Fibroblast of the aortic adventitia (primary cell): ENCODE measurements at regions not wholly inside any gene's neighbourhood (a gene's known extent, or its start where the extent isn't known, plus 50 kb on each side); places are given as distances from the start of the nearest gene placed in this dataset.

Experiments
- DNase-seq: peaks from one replicate; pipeline ENCODE4 v3.0.0-alpha.2; 2010; ENCODE audit warnings: low read depth
- H3K4me3 ChIP-seq: 2 replicates; pipeline ENCODE4 v1.5.1; 2011; ENCODE audit warnings: low read depth, mild to moderate bottlenecking, control low read depth, low read length, moderate library complexity
- TF ChIP-seq, protein P1 (sequence below): IDR thresholded peaks from 2 replicates; pipeline ENCODE4 v1.5.1; 2011; ENCODE audit warnings: mild to moderate bottlenecking, low read length, control low read depth, inconsistent platforms; ENCODE audit not compliant: insufficient read depth

DNA sequence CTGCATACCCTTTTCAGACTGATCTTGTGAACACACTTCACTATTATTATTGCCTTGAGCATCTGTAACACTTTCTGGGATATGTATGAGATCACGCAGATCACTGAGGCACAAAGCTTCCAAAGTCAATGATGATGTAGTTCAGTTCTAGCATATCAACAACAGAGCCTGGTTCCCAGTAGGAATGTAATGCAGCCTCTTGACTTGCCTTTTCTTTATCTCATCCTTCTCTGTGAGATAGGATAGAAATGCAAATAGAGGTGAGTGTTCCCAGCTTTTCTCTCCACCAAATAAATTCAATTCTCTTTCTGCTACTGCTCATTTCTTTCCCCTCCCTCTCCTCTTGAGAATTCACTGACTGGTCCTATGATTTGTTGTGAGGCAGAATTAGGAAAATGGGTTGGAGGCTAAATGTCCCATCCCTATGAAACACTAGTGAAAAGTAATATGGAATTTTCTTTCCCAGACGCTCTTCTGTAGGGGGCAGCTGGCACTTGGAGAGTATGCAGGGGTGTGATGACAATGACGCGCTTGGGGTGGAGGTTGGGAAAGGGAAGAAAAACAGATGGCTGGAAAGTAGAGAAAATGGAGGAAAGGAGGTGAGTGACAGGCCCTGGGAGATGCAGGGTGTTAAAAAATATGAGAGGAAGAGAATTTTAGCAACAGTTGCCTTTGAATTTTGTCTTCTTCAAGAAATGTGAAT is 96.0 kb upstream of the TMTC1 start:
- no peak for DNase-seq
- TF ChIP-seq, protein P1, sequence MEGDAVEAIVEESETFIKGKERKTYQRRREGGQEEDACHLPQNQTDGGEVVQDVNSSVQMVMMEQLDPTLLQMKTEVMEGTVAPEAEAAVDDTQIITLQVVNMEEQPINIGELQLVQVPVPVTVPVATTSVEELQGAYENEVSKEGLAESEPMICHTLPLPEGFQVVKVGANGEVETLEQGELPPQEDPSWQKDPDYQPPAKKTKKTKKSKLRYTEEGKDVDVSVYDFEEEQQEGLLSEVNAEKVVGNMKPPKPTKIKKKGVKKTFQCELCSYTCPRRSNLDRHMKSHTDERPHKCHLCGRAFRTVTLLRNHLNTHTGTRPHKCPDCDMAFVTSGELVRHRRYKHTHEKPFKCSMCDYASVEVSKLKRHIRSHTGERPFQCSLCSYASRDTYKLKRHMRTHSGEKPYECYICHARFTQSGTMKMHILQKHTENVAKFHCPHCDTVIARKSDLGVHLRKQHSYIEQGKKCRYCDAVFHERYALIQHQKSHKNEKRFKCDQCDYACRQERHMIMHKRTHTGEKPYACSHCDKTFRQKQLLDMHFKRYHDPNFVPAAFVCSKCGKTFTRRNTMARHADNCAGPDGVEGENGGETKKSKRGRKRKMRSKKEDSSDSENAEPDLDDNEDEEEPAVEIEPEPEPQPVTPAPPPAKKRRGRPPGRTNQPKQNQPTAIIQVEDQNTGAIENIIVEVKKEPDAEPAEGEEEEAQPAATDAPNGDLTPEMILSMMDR: no peak
- no peak overlapping the region for H3K4me3 ChIP-seq

DNA sequence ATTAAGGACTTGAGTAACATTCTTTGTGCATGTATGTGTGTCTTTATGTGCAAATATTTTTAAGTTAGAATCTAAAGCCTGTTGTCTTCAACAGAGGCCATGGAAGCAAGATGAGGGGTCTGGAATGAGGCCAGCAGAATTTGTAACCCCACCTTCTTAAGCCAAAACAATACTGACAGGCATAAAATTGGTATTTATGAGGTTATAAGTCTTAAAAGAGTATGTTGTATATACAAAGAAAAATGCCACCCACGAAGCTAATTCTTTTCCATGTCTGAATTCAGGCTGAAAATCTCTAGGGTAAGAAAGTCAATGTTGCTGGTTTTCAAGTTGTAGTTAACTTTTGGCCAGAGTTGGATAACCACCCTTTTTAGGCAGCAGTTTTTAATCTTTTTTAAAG is 86.2 kb upstream of the TMTC1 start:
- no peak overlapping the region for H3K4me3 ChIP-seq
- TF ChIP-seq, protein P1: no peak

DNA sequence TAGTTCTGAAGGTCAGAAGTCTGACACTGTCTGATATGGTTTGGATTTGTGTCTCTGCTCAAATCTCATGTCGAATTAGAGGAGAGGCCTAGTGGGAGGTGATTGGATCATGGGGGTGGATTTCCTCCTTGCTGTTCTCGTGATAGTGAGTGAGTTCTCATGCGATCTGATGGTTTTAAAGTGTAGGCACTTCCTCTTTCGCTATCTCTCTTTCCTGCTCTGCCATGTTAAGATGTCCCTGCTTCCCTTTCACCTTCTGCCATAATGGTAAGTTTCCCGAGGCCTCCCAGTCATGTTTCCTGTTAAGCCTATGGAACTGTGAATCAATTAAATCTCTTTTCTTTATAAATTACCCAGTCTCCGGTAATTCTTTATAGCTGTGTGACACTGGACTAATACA is 84.1 kb upstream of the TMTC1 start:
- no peak overlapping the region for H3K4me3 ChIP-seq
- no peak for DNase-seq
- TF ChIP-seq, protein P1: no peak

More for the DNA sequence above, 86.2 kb upstream of the TMTC1 start:
- no peak for DNase-seq

DNA sequence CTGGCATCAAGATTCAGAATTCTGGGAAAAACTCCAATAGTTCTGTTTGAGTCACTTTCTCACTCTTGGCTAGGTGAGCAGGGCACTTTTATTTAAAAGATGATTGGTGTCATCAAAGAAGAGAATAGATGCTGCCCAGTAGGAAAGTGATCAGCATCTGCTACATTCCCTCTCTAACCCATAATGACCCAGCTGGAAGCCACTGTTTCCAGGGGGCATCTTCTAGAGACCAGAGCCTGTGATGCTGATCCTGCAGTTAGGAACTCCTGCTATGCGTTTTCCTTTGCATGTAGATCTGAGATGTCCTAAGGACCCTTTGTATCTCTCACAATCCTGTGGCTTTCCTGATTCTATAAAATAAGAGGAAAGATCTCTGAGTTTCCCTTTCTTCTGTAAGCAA is 79.9 kb upstream of the TMTC1 start:
- H3K4me3 ChIP-seq: no peak overlapping the region
- DNase-seq: no peak
- TF ChIP-seq, protein P1: no peak

DNA sequence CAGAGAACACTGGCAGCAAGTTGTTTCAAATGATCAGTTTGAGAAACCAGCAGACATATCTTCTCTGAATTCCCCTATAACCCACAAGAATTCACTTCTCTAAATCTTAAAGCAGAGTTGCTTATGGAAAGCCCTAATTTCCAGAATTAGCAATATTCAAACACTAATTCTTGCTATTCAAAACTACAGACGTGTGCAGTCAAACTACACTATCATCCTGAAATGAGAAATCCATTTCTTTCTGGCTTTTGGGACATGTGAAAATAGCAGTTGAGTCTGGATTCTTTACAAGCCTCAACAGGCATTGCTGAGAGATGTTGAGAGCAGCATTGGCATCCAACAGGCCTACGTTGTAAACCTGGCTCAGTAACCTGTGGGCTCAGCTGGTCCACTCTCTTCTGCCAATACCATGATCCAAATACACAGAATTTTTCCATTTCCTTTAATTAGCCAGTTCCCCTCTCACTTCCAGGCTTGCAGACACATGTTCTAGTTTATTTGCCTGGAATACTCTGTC is 74.6 kb upstream of the TMTC1 start:
- H3K4me3 ChIP-seq: no peak overlapping the region
- DNase-seq: no peak
- TF ChIP-seq, protein P1: no peak

DNA sequence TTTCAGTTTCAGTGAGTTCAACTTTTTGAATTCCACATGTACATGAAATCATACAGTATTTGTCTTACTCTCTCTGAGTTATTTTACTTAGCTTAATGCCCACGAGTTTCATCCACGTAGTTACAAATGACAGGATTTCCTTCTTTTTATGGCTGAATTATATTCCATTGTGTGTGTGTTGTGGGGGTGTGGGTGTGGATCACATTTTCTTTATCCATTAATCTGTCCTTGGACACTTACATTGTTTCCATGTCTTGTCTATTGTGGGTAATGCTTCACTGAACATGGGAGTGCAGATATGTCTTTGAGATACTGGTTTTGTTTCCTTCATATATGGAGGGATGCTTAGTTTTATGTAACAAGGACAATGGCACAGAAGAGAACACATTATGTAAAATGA is 63.5 kb upstream of the TMTC1 start:
- no peak overlapping the region for H3K4me3 ChIP-seq
- TF ChIP-seq, protein P1: no peak
- DNase-seq: no peak

DNA sequence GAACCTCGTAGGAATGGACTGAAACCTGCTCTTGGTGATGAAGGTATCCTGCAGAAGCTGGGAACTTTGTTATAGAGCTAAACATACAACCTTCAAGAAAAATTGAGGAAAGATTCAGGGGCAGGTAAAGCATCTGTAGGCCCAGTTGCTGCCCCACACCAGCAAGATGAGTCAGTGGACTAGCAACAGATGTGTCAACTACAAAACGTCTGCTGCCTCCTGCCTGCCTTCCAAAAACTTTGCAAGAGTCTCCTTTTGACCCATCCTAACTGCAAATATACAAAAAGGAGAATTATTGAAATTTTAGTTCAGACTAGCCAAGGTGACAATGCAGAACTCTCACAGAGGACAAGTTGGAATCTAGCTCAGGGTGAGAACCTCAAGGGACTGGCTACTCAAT is 60.9 kb upstream of the TMTC1 start:
- TF ChIP-seq, protein P1: no peak
- DNase-seq: peak; percentile 7
- H3K4me3 ChIP-seq: no peak overlapping the region
